Panc1 (cell line): ENCODE measurements at regions not wholly inside any gene's neighbourhood (a gene's known extent, or its start where the extent isn't known, plus 50 kb on each side); places are given as distances from the start of the nearest gene placed in this dataset.

Experiments used
- ATAC-seq: fragments of 200-7000 bp; cut with Tn5 transposase; 2 replicates; pipeline ENCODE4 v1.9.1; 2020; ENCODE audit warnings: mild to moderate bottlenecking, moderate library complexity
- BruUV-seq: library from RNA; stranded (reverse); fragments of 400-500 nt; replicated peaks from 2 replicates; lab custom pipeline; 2021; lab: Mats Ljungman, UMichigan
- CTCF ChIA-PET: fragments of 300-600 bp; sonication (Branson Sonifier 250); formaldehyde crosslinking; loops from one replicate; lab custom pipeline; 2022; ENCODE audit warnings: antibody characterized with exemption; lab: Charles Lee
- POLR2A ChIA-PET: fragments of 300-600 bp; sonication (Branson Sonifier 250); formaldehyde crosslinking; loops from one replicate; lab custom pipeline; 2022; ENCODE audit warnings: antibody characterized with exemption; lab: Charles Lee
- DNase-seq: peaks from one replicate; pipeline ENCODE4 v3.0.0-alpha.2; 2010; ENCODE audit warnings: low read depth, low spot score
- H3K27ac ChIP-seq: 2 replicates; pipeline ENCODE4 v1.5.1; 2011; ENCODE audit warnings: mild to moderate bottlenecking, low read length, inconsistent platforms
- H3K27me3 ChIP-seq: fragments of 200-500 bp; sonication (Bioruptor generic); 2 replicates; pipeline ENCODE4 v1.6.0; 2014; ENCODE audit warnings: low read length, inconsistent platforms; ENCODE audit not compliant: control insufficient read depth, insufficient read depth
- H3K36me3 ChIP-seq: fragments of 200-500 bp; sonication (Bioruptor generic); 2 replicates; pipeline ENCODE4 v1.5.1; 2014; ENCODE audit warnings: inconsistent platforms, mild to moderate bottlenecking, low read length, moderate library complexity; ENCODE audit not compliant: control insufficient read depth, insufficient read depth
- H3K4me1 ChIP-seq: 2 replicates; pipeline ENCODE4 v1.5.1; 2011; ENCODE audit warnings: inconsistent platforms, mild to moderate bottlenecking, low read length, moderate library complexity; ENCODE audit not compliant: control insufficient read depth, insufficient read depth
- H3K4me3 ChIP-seq, 2 experiments: 2 replicates each; pipeline ENCODE4 v1.5.1; 2011 to 2012; ENCODE audit warnings: low read depth in 2 of 2, low read length in 2 of 2, mild to moderate bottlenecking in 2 of 2, inconsistent platforms in 1 of 2, moderate library complexity in 1 of 2
- H3K9me3 ChIP-seq: fragments of 200-500 bp; sonication (Bioruptor generic); 2 replicates; pipeline ENCODE4 v1.5.1; 2014; ENCODE audit warnings: low read depth, mild to moderate bottlenecking, inconsistent platforms, low read length, moderate library complexity; ENCODE audit not compliant: control insufficient read depth, insufficient read depth
- POLR2AphosphoS5 ChIP-seq: IDR thresholded peaks from 2 replicates; pipeline ENCODE4 v1.6.1; 2012; ENCODE audit warnings: mild to moderate bottlenecking, low read depth, low read length, moderate library complexity
- SIN3A ChIP-seq: IDR thresholded peaks from 2 replicates; pipeline ENCODE4 v1.6.1; 2012; ENCODE audit warnings: low read depth, mild to moderate bottlenecking, low read length, moderate library complexity, borderline replicate concordance; ENCODE audit not compliant: insufficient read depth
- TCF7L2 ChIP-seq: IDR thresholded peaks from 2 replicates; pipeline ENCODE4 v1.6.1; 2011; ENCODE audit warnings: mild to moderate bottlenecking, low read depth, low read length, inconsistent platforms
- in situ Hi-C: cut with HindIII; loops from 2 replicates; pipeline ENCODE4 v1.10.0; 2016; ENCODE audit warnings: low sequenced_read_pairs, low pct_unique_long_range_greater_than_20kb
- intact Hi-C: fragments of 100-400 bp; cut with micrococcal nuclease; formaldehyde crosslinking; loops from one replicate; pipeline ENCODE4 v1.10.0; 2022; ENCODE audit not compliant: unreplicated experiment
- TF ChIP-seq, protein P1 (sequence below): fragments of 450-650 bp; IDR thresholded peaks from 2 replicates; pipeline ENCODE4 v1.5.1; 2017; ENCODE audit warnings: mild to moderate bottlenecking
- TF ChIP-seq, protein P2 (sequence below), 2 experiments: IDR thresholded peaks; 2 replicates each; pipeline ENCODE4 v1.6.1; 2011 to 2012; ENCODE audit warnings: low read depth in 2 of 2, control low read depth in 1 of 2, low read length in 1 of 2, mild to moderate bottlenecking in 1 of 2, moderate library complexity in 1 of 2; ENCODE audit not compliant: insufficient read depth in 1 of 2

DNA sequence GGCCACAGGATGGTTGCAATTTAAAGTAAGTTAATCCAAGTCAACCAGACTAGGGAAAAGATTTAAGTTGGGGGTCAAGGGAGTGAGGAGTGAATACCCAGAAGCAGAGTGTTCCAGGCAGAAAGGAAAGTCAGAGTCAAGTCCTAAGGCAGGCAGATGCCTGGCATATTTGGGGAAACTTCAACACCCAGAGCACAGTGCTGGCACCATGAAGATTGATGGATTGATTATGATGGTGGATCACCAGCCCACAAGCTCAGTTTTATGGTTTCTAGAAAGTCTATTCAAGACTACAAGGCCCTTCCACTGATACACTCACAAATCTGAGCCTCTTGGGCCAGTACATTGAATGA is 100.1 kb upstream of the DUSP10 start:
- in situ Hi-C loops (no loop called here), intact Hi-C loops (no loop called here)
- CTCF ChIA-PET, result no interaction called here

DNA sequence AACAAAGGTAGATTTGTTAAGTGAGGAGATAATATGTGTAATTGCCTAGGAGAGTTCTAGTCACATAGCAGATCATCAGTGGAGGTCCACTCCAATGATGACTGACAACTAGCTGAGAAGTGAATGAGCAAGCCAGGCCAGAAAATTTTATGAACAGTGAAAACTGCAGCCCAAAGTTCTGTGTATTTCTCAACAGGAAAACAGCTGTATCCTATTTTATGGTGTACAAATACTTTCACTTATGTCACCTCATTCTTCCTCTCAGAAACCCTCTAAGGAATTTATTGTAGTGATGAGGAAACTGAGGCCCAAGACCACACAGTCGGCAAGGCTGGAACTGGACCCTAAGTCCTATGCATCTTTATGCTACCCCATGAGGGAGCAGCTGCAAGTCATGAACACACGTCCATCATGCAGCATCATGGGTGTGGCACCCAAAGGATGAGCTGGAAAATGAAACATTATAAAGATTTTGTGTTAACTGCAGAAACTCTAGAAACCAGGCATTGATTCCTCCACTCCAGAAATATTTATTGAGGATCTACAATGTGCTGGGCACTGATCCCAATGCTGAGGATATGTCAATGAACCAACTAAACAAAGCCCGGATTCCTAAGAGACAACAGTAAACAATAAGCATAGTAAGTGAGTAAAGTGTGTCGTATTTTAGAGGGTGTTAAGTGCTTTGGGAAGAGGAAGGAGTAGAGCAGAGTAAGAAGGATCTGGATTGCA is 99.5 kb upstream of the DUSP10 start:
- DNase-seq (no peak), ATAC-seq (no peak)
- no TSS peak for BruUV-seq
- H3K9me3 ChIP-seq, result no peaks in the 10 kb centered on the region
- H3K4me3 ChIP-seq, result no peak overlapping the region
- ChIA-PET CTCF (no interaction called here), POLR2A (no interaction called here)
- TF ChIP-seq, protein P1, sequence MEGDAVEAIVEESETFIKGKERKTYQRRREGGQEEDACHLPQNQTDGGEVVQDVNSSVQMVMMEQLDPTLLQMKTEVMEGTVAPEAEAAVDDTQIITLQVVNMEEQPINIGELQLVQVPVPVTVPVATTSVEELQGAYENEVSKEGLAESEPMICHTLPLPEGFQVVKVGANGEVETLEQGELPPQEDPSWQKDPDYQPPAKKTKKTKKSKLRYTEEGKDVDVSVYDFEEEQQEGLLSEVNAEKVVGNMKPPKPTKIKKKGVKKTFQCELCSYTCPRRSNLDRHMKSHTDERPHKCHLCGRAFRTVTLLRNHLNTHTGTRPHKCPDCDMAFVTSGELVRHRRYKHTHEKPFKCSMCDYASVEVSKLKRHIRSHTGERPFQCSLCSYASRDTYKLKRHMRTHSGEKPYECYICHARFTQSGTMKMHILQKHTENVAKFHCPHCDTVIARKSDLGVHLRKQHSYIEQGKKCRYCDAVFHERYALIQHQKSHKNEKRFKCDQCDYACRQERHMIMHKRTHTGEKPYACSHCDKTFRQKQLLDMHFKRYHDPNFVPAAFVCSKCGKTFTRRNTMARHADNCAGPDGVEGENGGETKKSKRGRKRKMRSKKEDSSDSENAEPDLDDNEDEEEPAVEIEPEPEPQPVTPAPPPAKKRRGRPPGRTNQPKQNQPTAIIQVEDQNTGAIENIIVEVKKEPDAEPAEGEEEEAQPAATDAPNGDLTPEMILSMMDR, result no peak
- TF ChIP-seq, protein P2, sequence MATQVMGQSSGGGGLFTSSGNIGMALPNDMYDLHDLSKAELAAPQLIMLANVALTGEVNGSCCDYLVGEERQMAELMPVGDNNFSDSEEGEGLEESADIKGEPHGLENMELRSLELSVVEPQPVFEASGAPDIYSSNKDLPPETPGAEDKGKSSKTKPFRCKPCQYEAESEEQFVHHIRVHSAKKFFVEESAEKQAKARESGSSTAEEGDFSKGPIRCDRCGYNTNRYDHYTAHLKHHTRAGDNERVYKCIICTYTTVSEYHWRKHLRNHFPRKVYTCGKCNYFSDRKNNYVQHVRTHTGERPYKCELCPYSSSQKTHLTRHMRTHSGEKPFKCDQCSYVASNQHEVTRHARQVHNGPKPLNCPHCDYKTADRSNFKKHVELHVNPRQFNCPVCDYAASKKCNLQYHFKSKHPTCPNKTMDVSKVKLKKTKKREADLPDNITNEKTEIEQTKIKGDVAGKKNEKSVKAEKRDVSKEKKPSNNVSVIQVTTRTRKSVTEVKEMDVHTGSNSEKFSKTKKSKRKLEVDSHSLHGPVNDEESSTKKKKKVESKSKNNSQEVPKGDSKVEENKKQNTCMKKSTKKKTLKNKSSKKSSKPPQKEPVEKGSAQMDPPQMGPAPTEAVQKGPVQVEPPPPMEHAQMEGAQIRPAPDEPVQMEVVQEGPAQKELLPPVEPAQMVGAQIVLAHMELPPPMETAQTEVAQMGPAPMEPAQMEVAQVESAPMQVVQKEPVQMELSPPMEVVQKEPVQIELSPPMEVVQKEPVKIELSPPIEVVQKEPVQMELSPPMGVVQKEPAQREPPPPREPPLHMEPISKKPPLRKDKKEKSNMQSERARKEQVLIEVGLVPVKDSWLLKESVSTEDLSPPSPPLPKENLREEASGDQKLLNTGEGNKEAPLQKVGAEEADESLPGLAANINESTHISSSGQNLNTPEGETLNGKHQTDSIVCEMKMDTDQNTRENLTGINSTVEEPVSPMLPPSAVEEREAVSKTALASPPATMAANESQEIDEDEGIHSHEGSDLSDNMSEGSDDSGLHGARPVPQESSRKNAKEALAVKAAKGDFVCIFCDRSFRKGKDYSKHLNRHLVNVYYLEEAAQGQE (IDR thresholded peaks at IDR 0.05; ENCODE audit: insufficient read depth in 1 of 2, low read depth in 2 of 2, low read length in 1 of 2), result no peak
- no peak for TF ChIP-seq TCF7L2
- no peak for TF ChIP-seq SIN3A
- no peak for TF ChIP-seq POLR2AphosphoS5
- in situ Hi-C loops (no loop called here), intact Hi-C loops (no loop called here)
- no peaks in the 10 kb centered on the region for H3K4me1 ChIP-seq
- H3K27ac ChIP-seq, result no peak overlapping the region
- no peaks in the 10 kb centered on the region for H3K27me3 ChIP-seq
- no peaks in the 10 kb centered on the region for H3K36me3 ChIP-seq

More for the DNA sequence above, 100.1 kb upstream of the DUSP10 start:
- BruUV-seq, result no TSS peak
- Histone ChIP-seq H3K4me3 (no peak overlapping the region), H3K9me3 (no peaks in the 10 kb centered on the region), H3K27me3 (no peaks in the 10 kb centered on the region), H3K4me1 (no peaks in the 10 kb centered on the region), H3K36me3 (no peaks in the 10 kb centered on the region), H3K27ac (no peak overlapping the region)
- POLR2A ChIA-PET, result no interaction called here
- DNase-seq (no peak), ATAC-seq (no peak)
- TF ChIP-seq SIN3A (no peak), POLR2AphosphoS5 (no peak), TCF7L2 (no peak)
- TF ChIP-seq, protein P2 (IDR thresholded peaks at IDR 0.05; ENCODE audit: insufficient read depth in 1 of 2, low read depth in 2 of 2, low read length in 1 of 2), result no peak
- TF ChIP-seq, protein P1, result no peak
